ENCODE measurements at regions not wholly inside any gene's neighbourhood (a gene's known extent, or its start where the extent isn't known, plus 50 kb on each side); places are given as distances from the start of the nearest gene placed in this dataset.

DNA sequence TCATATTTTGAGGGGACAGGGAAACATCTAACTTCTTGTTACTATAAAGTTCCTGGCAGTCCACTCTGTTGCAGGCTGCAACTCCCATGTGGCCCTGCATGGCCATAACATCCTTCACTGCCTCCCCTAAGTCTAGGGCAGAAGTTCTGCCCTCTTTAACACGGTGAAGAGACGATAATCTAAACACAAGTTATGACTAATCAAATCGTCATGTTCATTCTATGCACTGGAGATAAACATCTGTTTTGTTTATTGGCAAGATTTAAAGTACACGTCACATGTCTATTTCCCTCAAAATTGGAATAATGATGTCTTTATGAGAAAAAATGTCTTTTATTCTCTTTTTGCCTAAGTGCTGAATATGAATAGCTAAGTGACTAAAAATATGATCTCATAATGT is 1629.4 kb downstream of the PCDH9 start:
- POLR2A ChIA-PET, result no interaction called here
- no peak overlapping the region for H3K4me3 ChIP-seq (ENCODE audit: low read depth, low read length)
- DNase-seq (ENCODE audit: low read depth, low spot score), result no peak
- CTCF ChIA-PET, result interaction anchor here (0.6 kb wide), 1 partner anchor 30 kb away, joined by 3 read pairs; no protein-coding TSS in a partner anchor
- TF ChIP-seq, protein P1, sequence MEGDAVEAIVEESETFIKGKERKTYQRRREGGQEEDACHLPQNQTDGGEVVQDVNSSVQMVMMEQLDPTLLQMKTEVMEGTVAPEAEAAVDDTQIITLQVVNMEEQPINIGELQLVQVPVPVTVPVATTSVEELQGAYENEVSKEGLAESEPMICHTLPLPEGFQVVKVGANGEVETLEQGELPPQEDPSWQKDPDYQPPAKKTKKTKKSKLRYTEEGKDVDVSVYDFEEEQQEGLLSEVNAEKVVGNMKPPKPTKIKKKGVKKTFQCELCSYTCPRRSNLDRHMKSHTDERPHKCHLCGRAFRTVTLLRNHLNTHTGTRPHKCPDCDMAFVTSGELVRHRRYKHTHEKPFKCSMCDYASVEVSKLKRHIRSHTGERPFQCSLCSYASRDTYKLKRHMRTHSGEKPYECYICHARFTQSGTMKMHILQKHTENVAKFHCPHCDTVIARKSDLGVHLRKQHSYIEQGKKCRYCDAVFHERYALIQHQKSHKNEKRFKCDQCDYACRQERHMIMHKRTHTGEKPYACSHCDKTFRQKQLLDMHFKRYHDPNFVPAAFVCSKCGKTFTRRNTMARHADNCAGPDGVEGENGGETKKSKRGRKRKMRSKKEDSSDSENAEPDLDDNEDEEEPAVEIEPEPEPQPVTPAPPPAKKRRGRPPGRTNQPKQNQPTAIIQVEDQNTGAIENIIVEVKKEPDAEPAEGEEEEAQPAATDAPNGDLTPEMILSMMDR (IDR thresholded peaks at IDR 0.05; ENCODE audit: insufficient read depth, low read length, missing control alignments), result no peak

DNA sequence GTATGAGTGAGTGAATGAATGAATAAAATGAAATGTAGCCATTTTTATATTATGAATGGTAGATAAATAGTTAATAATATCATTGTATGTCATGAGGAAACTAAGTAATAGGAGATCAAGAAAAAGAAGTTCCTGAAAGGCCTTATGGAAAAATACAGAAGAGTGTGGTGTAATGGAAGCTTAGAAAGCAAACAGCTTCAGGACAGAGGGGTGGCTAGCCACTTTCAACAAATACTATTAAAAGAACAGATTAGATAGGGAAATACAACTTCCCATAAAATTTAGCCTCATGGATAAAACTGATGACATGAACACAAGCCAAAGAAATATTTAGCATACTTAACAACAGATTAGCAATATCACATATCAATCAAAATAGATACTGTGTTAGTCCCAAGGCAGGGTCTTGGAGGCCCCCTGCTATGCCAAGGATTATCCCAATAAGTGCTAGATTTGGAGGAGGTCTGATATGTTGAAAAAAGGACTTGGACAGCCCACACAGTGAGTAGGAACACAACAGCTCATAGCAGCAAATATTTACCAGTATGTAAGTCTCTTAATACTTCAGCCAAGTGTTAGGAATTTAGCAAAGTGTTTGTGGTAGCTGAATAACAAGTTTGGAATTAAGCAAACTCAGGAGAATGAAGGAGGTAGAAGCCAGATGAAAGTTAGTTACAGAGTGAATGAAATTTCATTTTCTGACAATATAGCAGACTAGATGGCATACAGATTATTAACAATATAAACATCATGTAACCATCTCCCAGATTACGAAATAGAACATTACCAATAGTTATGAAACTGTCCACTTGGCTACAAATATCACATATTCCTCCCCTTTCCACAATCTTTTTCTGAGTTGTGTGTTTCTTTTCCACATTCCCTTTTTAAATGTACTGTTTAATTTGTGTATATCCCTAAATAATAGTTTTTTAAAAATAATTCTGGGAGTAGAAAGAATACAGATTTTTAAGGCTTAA is 1632.0 kb downstream of the PCDH9 start:
- POLR2A ChIA-PET, result no interaction called here
- DNase-seq (ENCODE audit: low read depth, low spot score), result peak; percentile 71
- TF ChIP-seq, protein P1 (IDR thresholded peaks at IDR 0.05; ENCODE audit: insufficient read depth, low read length, missing control alignments), result no peak

DNA sequence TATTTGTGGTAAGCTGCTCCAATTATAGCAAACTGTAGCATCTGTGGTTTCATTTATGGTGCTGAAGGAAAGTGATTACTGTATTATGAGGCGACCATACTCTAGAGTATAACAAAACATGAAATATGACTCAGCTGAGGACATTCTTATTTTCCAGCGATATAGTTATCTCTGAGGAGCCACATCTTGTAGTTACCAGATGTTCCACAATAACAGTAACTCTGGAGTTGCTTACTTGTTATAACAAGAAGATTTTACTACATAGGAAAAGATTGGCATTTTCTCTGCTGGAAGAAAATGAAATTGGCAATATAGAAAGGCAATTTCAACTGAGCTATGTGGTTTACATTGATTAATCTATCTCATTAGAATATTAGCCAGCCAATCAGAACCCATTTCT is 1634.2 kb downstream of the PCDH9 start:
- TF ChIP-seq, protein P1 (IDR thresholded peaks at IDR 0.05; ENCODE audit: insufficient read depth, low read length, missing control alignments), result no peak
- POLR2A ChIA-PET, result no interaction called here
- DNase-seq (ENCODE audit: low read depth, low spot score), result no peak
- CTCF ChIA-PET, result no interaction called here
- H3K4me3 ChIP-seq (ENCODE audit: low read depth, low read length), result no peak overlapping the region

More for the DNA sequence above, 1632.0 kb downstream of the PCDH9 start:
- CTCF ChIA-PET, result no interaction called here
- H3K4me3 ChIP-seq (ENCODE audit: low read depth, low read length), result no peak overlapping the region

DNA sequence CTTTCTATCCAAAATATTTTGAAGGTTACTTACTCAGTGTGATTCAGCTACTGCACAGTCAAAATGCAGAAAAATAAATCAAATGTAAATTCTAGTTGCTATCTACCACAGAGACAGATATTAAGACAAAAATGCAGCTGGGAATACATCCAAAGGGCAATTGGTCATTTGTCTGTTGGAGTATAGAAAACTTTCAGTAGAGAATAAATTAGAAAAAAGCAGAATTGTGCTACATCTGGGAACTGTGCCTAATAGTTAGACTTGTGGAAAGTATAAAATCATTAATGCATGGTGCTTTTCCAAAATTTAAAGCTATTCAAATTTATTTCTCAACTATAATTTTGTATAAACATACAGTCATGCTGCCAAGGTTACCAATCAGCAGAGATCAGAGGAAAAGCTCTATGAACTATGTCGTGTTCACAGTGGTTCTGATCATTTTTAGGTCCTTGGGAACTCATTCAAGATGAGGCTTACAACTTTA is 1635.8 kb downstream of the PCDH9 start:
- H3K4me3 ChIP-seq (ENCODE audit: low read depth, low read length), result no peak overlapping the region
- POLR2A ChIA-PET, result no interaction called here
- peak; percentile 69 for DNase-seq (ENCODE audit: low read depth, low spot score)
- CTCF ChIA-PET, result interaction anchor here (0.7 to 1.0 kb wide), 2 partner anchors 33 to 1122 kb away, joined by 3 read pairs; no protein-coding TSS in a partner anchor
- TF ChIP-seq, protein P1 (IDR thresholded peaks at IDR 0.05; ENCODE audit: insufficient read depth, low read length, missing control alignments), result no peak

DNA sequence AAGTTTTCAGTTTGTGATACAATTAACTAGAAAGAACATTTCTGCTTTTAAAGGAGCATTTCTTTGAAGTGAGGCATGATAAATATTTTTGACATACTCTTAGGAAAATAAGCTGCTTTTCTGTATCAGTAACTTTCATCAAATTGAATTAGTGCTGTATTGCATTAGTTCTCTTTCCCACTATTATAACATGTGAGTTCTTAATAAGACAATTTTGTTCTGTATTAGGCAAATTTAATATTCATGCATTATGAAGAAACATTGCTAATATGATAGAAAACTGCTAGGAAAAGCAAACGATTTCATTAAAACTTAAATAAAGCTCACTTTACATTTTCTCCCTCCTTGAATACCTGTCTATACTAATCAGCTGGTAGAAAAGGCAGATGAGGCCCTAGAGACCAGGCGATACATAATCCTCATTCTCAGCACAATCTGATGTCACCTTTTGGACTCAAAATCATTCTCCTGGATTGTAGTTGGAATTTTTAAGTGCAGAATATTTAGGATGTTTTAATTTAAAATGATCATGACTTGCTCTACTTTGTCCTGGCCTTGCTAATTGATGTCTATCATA is 1636.8 kb downstream of the PCDH9 start:
- ChIA-PET POLR2A (interaction anchor here (0.5 kb wide), 1 partner anchor 299 kb away, joined by 4 read pairs; no protein-coding TSS in a partner anchor), CTCF (no interaction called here)
- TF ChIP-seq, protein P1 (IDR thresholded peaks at IDR 0.05; ENCODE audit: insufficient read depth, low read length, missing control alignments), result no peak

DNA sequence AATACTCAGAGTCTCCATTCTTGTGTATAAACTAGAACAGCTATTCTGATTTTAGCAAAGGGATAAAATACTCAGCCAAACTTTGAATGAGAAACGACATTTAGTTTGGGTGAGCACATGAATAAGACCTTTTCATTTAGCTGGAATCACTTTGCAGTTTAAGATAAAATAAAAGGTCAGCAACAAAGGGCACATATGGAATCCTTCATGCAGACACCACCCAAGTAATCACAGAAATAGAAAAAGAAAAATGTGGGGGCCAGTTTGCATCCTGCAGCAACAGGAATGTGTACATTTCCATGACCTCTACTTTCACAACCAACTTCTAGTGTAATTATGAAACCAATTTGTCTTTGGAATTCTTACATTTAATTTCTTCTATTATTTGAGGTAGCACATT is 1637.4 kb downstream of the PCDH9 start:
- ChIA-PET CTCF (no interaction called here), POLR2A (interaction anchor here (0.5 kb wide), 1 partner anchor 298 kb away, joined by 4 read pairs; no protein-coding TSS in a partner anchor)
- no peak for DNase-seq (ENCODE audit: low read depth, low spot score)
- TF ChIP-seq, protein P1 (IDR thresholded peaks at IDR 0.05; ENCODE audit: insufficient read depth, low read length, missing control alignments), result no peak
- no peak overlapping the region for H3K4me3 ChIP-seq (ENCODE audit: low read depth, low read length)

More for the DNA sequence above, 1636.8 kb downstream of the PCDH9 start:
- DNase-seq (ENCODE audit: low read depth, low spot score), result no peak
- no peak overlapping the region for H3K4me3 ChIP-seq (ENCODE audit: low read depth, low read length)
